CD4-positive, alpha-beta memory T cell (primary cell): ENCODE measurements at regions not wholly inside any gene's neighbourhood (a gene's known extent, or its start where the extent isn't known, plus 50 kb on each side); places are given as distances from the start of the nearest gene placed in this dataset.

ENCODE experiments used
- CTCF ChIA-PET: fragments of 350-600 bp; sonication (Branson Sonifier 250); formaldehyde crosslinking; loops from one replicate; lab custom pipeline; 2021; ENCODE audit warnings: inconsistent platforms; ENCODE audit not compliant: partially characterized antibody; lab: Charles Lee
- POLR2A ChIA-PET: fragments of 350-600 bp; sonication (Branson Sonifier 250); formaldehyde crosslinking; loops from one replicate; lab custom pipeline; 2021; ENCODE audit not compliant: partially characterized antibody; lab: Charles Lee
- DNase-seq, 5 donors: peaks; one replicate each; pipeline versions ENCODE4 v3.0.0 to v3.0.0-alpha.2; 2020 to 2022; ENCODE audit warnings: mixed read lengths in 1 of 5
- H3K27ac ChIP-seq: one replicate; pipeline ENCODE4 v1.7.0; 2013; ENCODE audit warnings: low read depth, low read length
- H3K27me3 ChIP-seq: 2 replicates; pipeline ENCODE4 v1.7.0; 2013; ENCODE audit warnings: mild to moderate bottlenecking, low read length, moderate library complexity; ENCODE audit not compliant: insufficient read depth
- H3K36me3 ChIP-seq: 2 replicates; pipeline ENCODE4 v1.7.0; 2013; ENCODE audit warnings: mild to moderate bottlenecking, low read length, moderate library complexity; ENCODE audit not compliant: insufficient read depth
- H3K4me1 ChIP-seq: 2 replicates; pipeline ENCODE4 v1.7.0; 2013; ENCODE audit warnings: mild to moderate bottlenecking, low read length, moderate library complexity; ENCODE audit not compliant: insufficient read depth
- H3K4me3 ChIP-seq, 2 donors: one replicate each; pipeline ENCODE4 v1.7.0; 2013; ENCODE audit warnings: low read length in 2 of 2, mild to moderate bottlenecking in 1 of 2
- H3K9me3 ChIP-seq, 2 donors: one replicate each; pipeline ENCODE4 v1.7.0; 2013; ENCODE audit warnings: low read length in 2 of 2, control low read depth in 1 of 2; ENCODE audit not compliant: control insufficient read depth in 1 of 2
- H3K27ac Mint-ChIP-seq, 7 donors: one replicate each; pipeline ENCODE4 v1.8.0; 2020 to 2021; ENCODE audit warnings: mixed read lengths in 7 of 7, mild to moderate bottlenecking in 6 of 7, inconsistent platforms in 3 of 7, moderate library complexity in 3 of 7
- H3K27me3 Mint-ChIP-seq, 2 donors: one replicate each; pipeline ENCODE4 v1.8.0; 2020 to 2021; ENCODE audit warnings: mixed read lengths in 2 of 2
- H3K36me3 Mint-ChIP-seq, 2 donors: one replicate each; pipeline ENCODE4 v1.8.0; 2020 to 2021; ENCODE audit warnings: mixed read lengths in 2 of 2, inconsistent platforms in 1 of 2, mild to moderate bottlenecking in 1 of 2
- H3K4me1 Mint-ChIP-seq, 4 donors: one replicate each; pipeline ENCODE4 v1.8.0; 2020 to 2021; ENCODE audit warnings: mixed read lengths in 4 of 4, mild to moderate bottlenecking in 1 of 4
- H3K4me3 Mint-ChIP-seq, 8 donors: one replicate each; pipeline ENCODE4 v1.8.0; 2020 to 2021; ENCODE audit warnings: mixed read lengths in 8 of 8, mild to moderate bottlenecking in 7 of 8, moderate library complexity in 6 of 8, inconsistent platforms in 3 of 8
- H3K9me3 Mint-ChIP-seq, 8 donors: one replicate each; pipeline ENCODE4 v1.8.0; 2020 to 2021; ENCODE audit warnings: mixed read lengths in 8 of 8, mild to moderate bottlenecking in 5 of 8, inconsistent platforms in 3 of 8, moderate library complexity in 1 of 8
- intact Hi-C: fragments of 100-400 bp; cut with micrococcal nuclease; formaldehyde crosslinking; loops from one replicate; pipeline ENCODE4 v1.15.1; 2023

- Mint-ChIP-seq H3K9me3 (peaks cover 0 to 8% (median 0%) of the 10 kb centered on the region in 8 donors), H3K36me3 (no peaks in the 10 kb centered on the region), H3K4me1 (peaks cover 0 to 11% (median 1%) of the 10 kb centered on the region in 4 donors), H3K27me3 (no peaks in the 10 kb centered on the region), H3K27ac (peak overlapping the region in 1 of 7 donors; percentile 14), H3K4me3 (no peak overlapping the region)
- Histone ChIP-seq H3K36me3 (no peaks in the 10 kb centered on the region), H3K27me3 (no peaks in the 10 kb centered on the region), H3K27ac (no peak overlapping the region), H3K9me3 (no peaks in the 10 kb centered on the region), H3K4me3 (no peak overlapping the region), H3K4me1 (no peaks in the 10 kb centered on the region)
- ChIA-PET POLR2A (no interaction called here), CTCF (no interaction called here)
- no peak for DNase-seq
- intact Hi-C loops, result no loop called here
Observed at GRCh38 chr14:97517566-97518234, 720.5 kb downstream of the VRK1 start.

GRCh38 chr14:97523936-97524335 is 726.8 kb downstream of the VRK1 start:
- Mint-ChIP-seq H3K27ac (no peak overlapping the region), H3K4me3 (no peak overlapping the region)

GRCh38 chr14:97524589-97525319 is 727.6 kb downstream of the VRK1 start:
- Histone ChIP-seq H3K27me3 (no peaks in the 10 kb centered on the region), H3K4me1 (peaks cover 7% of the 10 kb centered on the region), H3K9me3 (no peaks in the 10 kb centered on the region), H3K36me3 (no peaks in the 10 kb centered on the region), H3K4me3 (no peak overlapping the region), H3K27ac (no peak overlapping the region)
- H3K4me1 Mint-ChIP-seq, result peaks cover 7 to 25% (median 10%) of the 10 kb centered on the region in 4 donors
- no peaks in the 10 kb centered on the region for H3K36me3 Mint-ChIP-seq
- intact Hi-C loops, result no loop called here
- CTCF ChIA-PET, result no interaction called here
- H3K9me3 Mint-ChIP-seq, result peaks cover 0 to 12% (median 0%) of the 10 kb centered on the region in 8 donors
- H3K4me3 Mint-ChIP-seq, result peak overlapping the region in 5 of 8 donors; percentile 23 to 54 (median 33)
- H3K27ac Mint-ChIP-seq, result peak overlapping the region in 4 of 7 donors; percentile 1 to 39 (median 16)
- POLR2A ChIA-PET, result interaction anchor here (0.6 to 1.2 kb wide), 2 partner anchors 65 to 454 kb away, joined by 3 read pairs; no protein-coding TSS in a partner anchor
- no peaks in the 10 kb centered on the region for H3K27me3 Mint-ChIP-seq
- DNase-seq, result no peak

More at GRCh38 chr14:97523936-97524335, 726.8 kb downstream of the VRK1 start:
- H3K36me3 ChIP-seq, result no peaks in the 10 kb centered on the region
- peaks cover 0 to 12% (median 0%) of the 10 kb centered on the region in 8 donors for H3K9me3 Mint-ChIP-seq
- H3K4me1 ChIP-seq, result peaks cover 7% of the 10 kb centered on the region
- no peak for DNase-seq
- H3K36me3 Mint-ChIP-seq, result no peaks in the 10 kb centered on the region
- H3K9me3 ChIP-seq, result no peaks in the 10 kb centered on the region
- H3K4me1 Mint-ChIP-seq, result peaks cover 7 to 25% (median 10%) of the 10 kb centered on the region in 4 donors
- H3K4me3 ChIP-seq, result no peak overlapping the region
- CTCF ChIA-PET, result no interaction called here
- no peak overlapping the region for H3K27ac ChIP-seq
- intact Hi-C loops, result no loop called here
- POLR2A ChIA-PET, result interaction anchor here (1.2 kb wide), 1 partner anchor 64 kb away, joined by 3 read pairs; no protein-coding TSS in a partner anchor
- no peaks in the 10 kb centered on the region for H3K27me3 Mint-ChIP-seq
- H3K27me3 ChIP-seq, result no peaks in the 10 kb centered on the region

- ChIA-PET POLR2A (no interaction called here), CTCF (no interaction called here)
- Mint-ChIP-seq H3K36me3 (no peaks in the 10 kb centered on the region), H3K9me3 (peaks cover 0 to 3% (median 0%) of the 10 kb centered on the region in 8 donors), H3K4me1 (peaks cover 7 to 20% (median 10%) of the 10 kb centered on the region in 4 donors), H3K27ac (no peak overlapping the region), H3K4me3 (no peak overlapping the region), H3K27me3 (no peaks in the 10 kb centered on the region)
- Histone ChIP-seq H3K9me3 (no peaks in the 10 kb centered on the region), H3K4me3 (no peak overlapping the region), H3K27ac (no peak overlapping the region), H3K4me1 (peaks cover 7% of the 10 kb centered on the region), H3K27me3 (no peaks in the 10 kb centered on the region), H3K36me3 (no peaks in the 10 kb centered on the region)
- intact Hi-C loops, result no loop called here
- no peak for DNase-seq
Observed at GRCh38 chr14:97527993-97528392, 730.8 kb downstream of the VRK1 start.

- POLR2A ChIA-PET, result no interaction called here
- no peak overlapping the region for H3K27ac Mint-ChIP-seq
Observed at GRCh38 chr14:97532052-97532451, 734.9 kb downstream of the VRK1 start.

GRCh38 chr14:97536421-97536820 is 739.2 kb downstream of the VRK1 start:
- H3K4me1 Mint-ChIP-seq, result peaks cover 11 to 17% (median 15%) of the 10 kb centered on the region in 4 donors
- CTCF ChIA-PET, result no interaction called here
- no peak for DNase-seq
- H3K4me3 Mint-ChIP-seq, result no peak overlapping the region
- peaks cover 7% of the 10 kb centered on the region for H3K4me1 ChIP-seq
- no peaks in the 10 kb centered on the region for H3K27me3 Mint-ChIP-seq
- no peaks in the 10 kb centered on the region for H3K36me3 ChIP-seq
- H3K9me3 Mint-ChIP-seq, result peaks cover 0 to 3% (median 0%) of the 10 kb centered on the region in 8 donors
- POLR2A ChIA-PET, result no interaction called here
- intact Hi-C loops, result no loop called here
- no peaks in the 10 kb centered on the region for H3K27me3 ChIP-seq
- H3K36me3 Mint-ChIP-seq, result no peaks in the 10 kb centered on the region
- H3K27ac ChIP-seq, result no peak overlapping the region
- H3K9me3 ChIP-seq, result no peaks in the 10 kb centered on the region
- H3K27ac Mint-ChIP-seq, result no peak overlapping the region
- no peak overlapping the region for H3K4me3 ChIP-seq

More at GRCh38 chr14:97532052-97532451, 734.9 kb downstream of the VRK1 start:
- H3K9me3 Mint-ChIP-seq, result peaks cover 0 to 3% (median 0%) of the 10 kb centered on the region in 8 donors
- H3K27me3 Mint-ChIP-seq, result no peaks in the 10 kb centered on the region
- Histone ChIP-seq H3K4me3 (no peak overlapping the region), H3K27me3 (no peaks in the 10 kb centered on the region), H3K27ac (no peak overlapping the region), H3K36me3 (no peaks in the 10 kb centered on the region), H3K4me1 (no peaks in the 10 kb centered on the region), H3K9me3 (no peaks in the 10 kb centered on the region)
- DNase-seq, result no peak
- CTCF ChIA-PET, result no interaction called here
- no peaks in the 10 kb centered on the region for H3K36me3 Mint-ChIP-seq
- no peak overlapping the region for H3K4me3 Mint-ChIP-seq
- H3K4me1 Mint-ChIP-seq, result peaks cover 0 to 8% (median under 1%) of the 10 kb centered on the region in 4 donors
- intact Hi-C loops, result no loop called here

GRCh38 chr14:97538749-97539410 is 741.7 kb downstream of the VRK1 start:
- Mint-ChIP-seq H3K27ac (peak overlapping the region in 4 of 7 donors; percentile 29 to 89 (median 49)), H3K4me3 (peak overlapping the region in 3 of 8 donors; percentile 0 to 27 (median 18)), H3K27me3 (no peaks in the 10 kb centered on the region), H3K9me3 (peaks cover 0 to 3% (median 0%) of the 10 kb centered on the region in 8 donors), H3K4me1 (peaks cover 18 to 27% (median 24%) of the 10 kb centered on the region in 4 donors), H3K36me3 (no peaks in the 10 kb centered on the region)
- CTCF ChIA-PET, result no interaction called here
- Histone ChIP-seq H3K27ac (no peak overlapping the region), H3K27me3 (no peaks in the 10 kb centered on the region), H3K36me3 (no peaks in the 10 kb centered on the region), H3K4me3 (no peak overlapping the region), H3K4me1 (peaks cover 16% of the 10 kb centered on the region), H3K9me3 (no peaks in the 10 kb centered on the region)
- POLR2A ChIA-PET, result no interaction called here
- intact Hi-C loops, result no loop called here
- peak in 3 of 5 donors; percentile 6 to 32 (median 10) for DNase-seq
